ENCODE measurements at regions not wholly inside any gene's neighbourhood (a gene's known extent, or its start where the extent isn't known, plus 50 kb on each side); places are given as distances from the start of the nearest gene placed in this dataset.

- DNase-seq (ENCODE audit: low spot score) = peak; percentile 67
Observed at GRCh38 chr19:32227561-32228165, 117.7 kb upstream of the ZNF507 start.

- peak; percentile 76 for DNase-seq (ENCODE audit: low spot score)
Observed at GRCh38 chr19:32230441-32230840, 115.0 kb upstream of the ZNF507 start.

GRCh38 chr19:32231020-32231419 lies 114.4 kb upstream of the ZNF507 start:
- peak; percentile 71 for DNase-seq (ENCODE audit: low spot score)

GRCh38 chr19:32231691-32232090 lies 113.7 kb upstream of the ZNF507 start:
- DNase-seq (ENCODE audit: low spot score) = peak; percentile 59

- peak; percentile 55 for DNase-seq (ENCODE audit: low spot score)
Observed at GRCh38 chr19:32232449-32232848, 113.0 kb upstream of the ZNF507 start.

GRCh38 chr19:32233091-32233490 lies 112.3 kb upstream of the ZNF507 start:
- peak; percentile 72 for DNase-seq (ENCODE audit: low spot score)

GRCh38 chr19:32233885-32234284 lies 111.5 kb upstream of the ZNF507 start:
- peak; percentile 49 for DNase-seq (ENCODE audit: low spot score)

GRCh38 chr19:32234663-32235217 lies 110.7 kb upstream of the ZNF507 start:
- DNase-seq (ENCODE audit: low spot score) = no peak

- DNase-seq (ENCODE audit: low spot score) = peak; percentile 43
Observed at GRCh38 chr19:32238076-32238475, 107.3 kb upstream of the ZNF507 start.

- no peak for DNase-seq (ENCODE audit: low spot score)
Observed at GRCh38 chr19:32240316-32240715, 105.1 kb upstream of the ZNF507 start.

GRCh38 chr19:32241306-32241705 lies 104.1 kb upstream of the ZNF507 start:
- no peak for DNase-seq (ENCODE audit: low spot score)

GRCh38 chr19:32241932-32242710 lies 103.3 kb upstream of the ZNF507 start:
- peak; percentile 64 for DNase-seq (ENCODE audit: low spot score)

GRCh38 chr19:32246006-32246405 lies 99.4 kb upstream of the ZNF507 start:
- no peak for DNase-seq (ENCODE audit: low spot score)

- DNase-seq (ENCODE audit: low spot score) = peak; percentile 57
Observed at GRCh38 chr19:32251634-32252332, 93.6 kb upstream of the ZNF507 start.

GRCh38 chr19:32252333-32252669 lies 93.1 kb upstream of the ZNF507 start:
- peak; percentile 83 for DNase-seq (ENCODE audit: low spot score)

- DNase-seq (ENCODE audit: low spot score) = peak; percentile 67
Observed at GRCh38 chr19:32253683-32254508, 91.5 kb upstream of the ZNF507 start.

GRCh38 chr19:32254509-32254890 lies 90.9 kb upstream of the ZNF507 start:
- DNase-seq (ENCODE audit: low spot score) = no peak

- peak; percentile 45 for DNase-seq (ENCODE audit: low spot score)
Observed at GRCh38 chr19:32255536-32256295, 89.7 kb upstream of the ZNF507 start.

- DNase-seq (ENCODE audit: low spot score) = peak; percentile 82
Observed at GRCh38 chr19:32256341-32256975, 89.0 kb upstream of the ZNF507 start.

All from mesenteric fat pad (tissue), 1 donor.